Uterus (tissue), 3 donors: ENCODE measurements at regions not wholly inside any gene's neighbourhood (a gene's known extent, or its start where the extent isn't known, plus 50 kb on each side); places are given as distances from the start of the nearest gene placed in this dataset.
A peak's percentile ranks its signal among the peaks of the same experiment; 100 is the strongest.

Source experiments
- DNase-seq, 2 donors: peaks; one replicate each; pipeline ENCODE4 v3.0.0-alpha.2; 2019 to 2020
- H3K27ac ChIP-seq, 2 donors: fragments of 200-600 bp; sonication (generic); 1 replicate in 1 of 2; 2 replicates in 1 of 2; pipeline ENCODE4 v1.5.1; 2016 to 2018
- H3K27me3 ChIP-seq, 2 donors: fragments of 200-600 bp; sonication (generic); one replicate each; pipeline ENCODE4 v1.5.1; 2018 to 2019; ENCODE audit warnings: control low read depth in 1 of 2
- H3K36me3 ChIP-seq, 2 donors: fragments of 200-600 bp; sonication (generic); one replicate each; pipeline ENCODE4 v1.5.1; 2019; ENCODE audit warnings: control low read depth in 1 of 2
- H3K4me1 ChIP-seq, 2 donors: fragments of 200-600 bp; sonication (generic); one replicate each; pipeline ENCODE4 v1.5.1; 2018 to 2019; ENCODE audit warnings: control low read depth in 1 of 2
- H3K4me3 ChIP-seq, 2 donors: fragments of 200-600 bp; sonication (generic); 1 replicate in 1 of 2; 2 replicates in 1 of 2; pipeline ENCODE4 v1.5.1; 2018 to 2019; ENCODE audit warnings: mild to moderate bottlenecking in 1 of 2
- H3K9me3 ChIP-seq, 2 donors: fragments of 200-600 bp; sonication (generic); one replicate each; pipeline ENCODE4 v1.5.1; 2019; ENCODE audit warnings: control low read depth in 1 of 2
- POLR2A ChIP-seq, 2 donors: fragments of 450-650 bp; IDR thresholded peaks; one replicate each; pipeline ENCODE4 v1.6.1; 2016; ENCODE audit warnings: antibody characterized with exemption in 2 of 2, mild to moderate bottlenecking in 1 of 2, moderate library complexity in 1 of 2
- intact Hi-C: fragments of 100-400 bp; cut with DNase I; formaldehyde crosslinking; loops from one replicate; pipeline ENCODE4 v1.15.1; 2023; ENCODE audit warnings: low total_unique reads
- TF ChIP-seq, protein P1 (sequence below), 4 experiments: fragments of 200-600 bp in 2 of 4; fragments of 450-650 bp in 2 of 4; sonication (generic) in 2 of 4; IDR thresholded peaks; one replicate each; pipeline ENCODE4 v1.5.1; 2016 to 2019; ENCODE audit warnings: antibody characterized with exemption in 4 of 4, mild to moderate bottlenecking in 2 of 4, moderate library complexity in 1 of 4
- donor health status: DM: yes; HTN: yes; CAD: no.

DNA sequence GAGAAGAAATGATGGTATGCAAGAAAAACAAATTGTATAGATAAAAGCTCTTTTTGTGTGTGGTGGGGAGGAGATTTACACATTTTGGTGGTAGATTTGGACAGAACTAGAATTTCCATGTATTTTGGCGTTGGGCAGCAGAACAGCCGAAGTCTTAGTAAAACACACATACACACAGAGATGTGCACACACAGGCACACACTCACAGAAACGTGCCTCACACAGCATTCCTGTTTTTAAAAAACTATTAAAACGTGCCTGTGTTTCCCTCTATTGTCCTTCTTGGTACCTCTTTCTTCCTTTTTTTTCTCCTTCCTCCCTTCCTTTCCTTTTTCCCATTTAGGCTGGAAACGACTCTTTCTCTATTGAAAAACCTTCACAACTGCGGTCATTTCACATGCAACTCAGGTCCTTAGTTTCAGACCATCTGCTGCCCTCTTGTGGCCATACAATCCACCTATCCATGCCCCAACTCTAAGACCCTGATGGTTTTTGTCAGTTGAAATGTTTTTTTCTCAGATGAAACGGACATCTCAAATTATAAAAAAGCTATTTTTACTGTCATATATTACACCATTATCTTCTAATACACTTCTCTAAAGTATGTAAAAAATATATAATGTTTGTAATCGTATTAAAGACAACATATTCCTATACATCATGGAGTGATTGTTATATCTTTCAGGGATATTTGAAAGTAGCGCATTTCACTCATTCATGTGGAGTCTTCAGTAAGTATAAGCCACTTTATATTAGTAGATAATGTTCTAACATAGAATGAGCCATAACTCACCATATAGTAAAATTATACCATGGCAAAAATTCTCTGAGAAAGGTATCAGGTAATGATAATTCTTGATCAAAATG lies 386.7 kb upstream of the NOVA1 start:
- Histone ChIP-seq H3K36me3 (no peaks in the 10 kb centered on the region), H3K4me3 (no peak overlapping the region), H3K9me3 (no peaks in the 10 kb centered on the region), H3K27ac (no peak overlapping the region), H3K4me1 (no peaks in the 10 kb centered on the region), H3K27me3 (no peaks in the 10 kb centered on the region)
- DNase-seq: peak; percentile 64 to 72
- intact Hi-C loops: no loop called here
- TF ChIP-seq POLR2A (IDR thresholded peaks at IDR 0.05): no peak
- TF ChIP-seq, protein P1, sequence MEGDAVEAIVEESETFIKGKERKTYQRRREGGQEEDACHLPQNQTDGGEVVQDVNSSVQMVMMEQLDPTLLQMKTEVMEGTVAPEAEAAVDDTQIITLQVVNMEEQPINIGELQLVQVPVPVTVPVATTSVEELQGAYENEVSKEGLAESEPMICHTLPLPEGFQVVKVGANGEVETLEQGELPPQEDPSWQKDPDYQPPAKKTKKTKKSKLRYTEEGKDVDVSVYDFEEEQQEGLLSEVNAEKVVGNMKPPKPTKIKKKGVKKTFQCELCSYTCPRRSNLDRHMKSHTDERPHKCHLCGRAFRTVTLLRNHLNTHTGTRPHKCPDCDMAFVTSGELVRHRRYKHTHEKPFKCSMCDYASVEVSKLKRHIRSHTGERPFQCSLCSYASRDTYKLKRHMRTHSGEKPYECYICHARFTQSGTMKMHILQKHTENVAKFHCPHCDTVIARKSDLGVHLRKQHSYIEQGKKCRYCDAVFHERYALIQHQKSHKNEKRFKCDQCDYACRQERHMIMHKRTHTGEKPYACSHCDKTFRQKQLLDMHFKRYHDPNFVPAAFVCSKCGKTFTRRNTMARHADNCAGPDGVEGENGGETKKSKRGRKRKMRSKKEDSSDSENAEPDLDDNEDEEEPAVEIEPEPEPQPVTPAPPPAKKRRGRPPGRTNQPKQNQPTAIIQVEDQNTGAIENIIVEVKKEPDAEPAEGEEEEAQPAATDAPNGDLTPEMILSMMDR (IDR thresholded peaks at IDR 0.05): peak; percentile 44 to 64 (median 56)

DNA sequence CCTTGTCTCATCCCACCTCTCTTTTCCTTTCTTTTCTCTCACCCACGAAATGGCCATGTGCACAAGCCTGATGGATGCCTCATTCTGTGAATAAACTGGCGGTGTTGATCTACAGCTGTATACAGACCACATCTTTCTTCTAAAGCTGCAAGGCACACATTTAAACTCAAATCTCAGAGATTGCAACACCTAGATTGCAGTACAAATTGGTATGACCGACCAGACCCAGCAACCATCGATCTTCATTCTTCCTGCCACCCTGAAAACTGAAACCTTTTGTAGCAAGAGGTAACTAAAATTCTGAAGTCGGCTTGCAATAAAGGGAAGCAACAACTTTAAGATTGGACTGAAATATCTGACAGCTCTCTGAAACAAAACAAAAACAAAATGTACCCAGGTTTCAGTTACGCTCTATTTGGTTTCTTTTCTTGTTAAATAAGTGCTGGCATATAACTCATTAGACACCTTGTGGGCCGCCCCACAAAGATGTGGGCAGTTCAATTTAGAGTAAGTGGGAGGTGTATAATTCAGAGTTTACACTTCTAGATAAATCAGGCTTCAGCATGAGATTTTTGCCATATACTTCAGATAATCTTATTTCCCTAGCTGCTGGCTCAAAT lies 390.0 kb upstream of the NOVA1 start:
- H3K36me3 ChIP-seq: no peaks in the 10 kb centered on the region
- no peak for DNase-seq
- no peak overlapping the region for H3K4me3 ChIP-seq
- intact Hi-C loops: no loop called here
- no peaks in the 10 kb centered on the region for H3K9me3 ChIP-seq
- H3K27me3 ChIP-seq: no peaks in the 10 kb centered on the region
- H3K27ac ChIP-seq: no peak overlapping the region
- H3K4me1 ChIP-seq: no peaks in the 10 kb centered on the region
- no peak for TF ChIP-seq POLR2A (IDR thresholded peaks at IDR 0.05)
- TF ChIP-seq, protein P1 (IDR thresholded peaks at IDR 0.05): no peak

DNA sequence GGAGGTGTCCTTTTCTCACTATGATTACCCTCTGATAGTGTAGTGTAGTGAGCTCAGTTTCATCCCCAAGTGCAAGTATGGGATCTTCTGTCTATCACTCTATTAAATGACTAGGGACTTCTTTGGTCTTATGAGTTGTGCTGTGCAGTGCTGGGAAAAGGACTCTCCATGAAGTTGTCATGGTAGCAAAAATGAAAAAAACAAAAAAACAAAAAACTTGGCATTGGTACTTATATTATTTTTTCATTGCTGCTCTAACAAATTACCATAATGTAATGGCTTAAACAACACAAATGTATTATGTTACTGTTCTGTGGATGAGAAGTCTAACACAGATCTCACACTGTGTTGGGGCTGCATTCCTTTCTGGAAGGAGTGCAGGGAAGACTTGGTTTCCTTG lies 393.1 kb upstream of the NOVA1 start:
- no peak for DNase-seq
- H3K36me3 ChIP-seq: no peaks in the 10 kb centered on the region

DNA sequence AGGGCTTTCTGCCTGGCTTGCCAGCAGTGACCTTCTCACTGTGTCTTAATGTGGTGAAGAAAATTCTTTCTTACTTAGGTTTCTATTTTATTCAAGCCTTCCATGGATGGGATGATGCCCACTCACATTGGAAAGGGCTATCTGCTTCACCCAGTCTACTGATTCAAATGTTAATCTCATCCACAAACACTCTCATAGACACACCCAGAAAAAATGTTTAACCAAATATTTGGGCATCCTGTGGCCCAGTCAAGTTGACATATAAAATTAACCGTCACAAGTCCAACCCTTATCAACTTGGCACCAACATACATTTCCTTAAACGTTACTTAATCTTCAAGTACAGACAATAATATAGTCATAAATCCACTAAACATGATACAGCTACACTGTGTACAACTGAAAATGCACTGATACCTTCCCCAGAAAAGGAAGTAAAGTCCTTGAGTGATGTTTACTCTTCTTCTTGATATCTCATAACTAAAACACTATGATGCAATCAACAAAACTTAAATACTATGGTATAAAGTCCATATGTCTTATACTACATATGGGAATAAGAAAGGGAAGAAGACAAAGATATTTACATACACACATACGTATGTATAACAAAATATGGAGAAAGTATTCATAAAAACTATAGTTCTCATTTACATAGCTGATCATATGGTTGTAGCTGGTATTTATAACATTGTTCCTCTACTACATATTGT lies 394.7 kb upstream of the NOVA1 start:
- Histone ChIP-seq H3K36me3 (no peaks in the 10 kb centered on the region), H3K9me3 (no peaks in the 10 kb centered on the region), H3K4me1 (no peaks in the 10 kb centered on the region), H3K27me3 (no peaks in the 10 kb centered on the region), H3K27ac (no peak overlapping the region), H3K4me3 (no peak overlapping the region)
- DNase-seq: no peak
- intact Hi-C loops: no loop called here
- TF ChIP-seq POLR2A (IDR thresholded peaks at IDR 0.05): no peak
- TF ChIP-seq, protein P1 (IDR thresholded peaks at IDR 0.05): no peak

More for the DNA sequence above, 393.1 kb upstream of the NOVA1 start:
- no peaks in the 10 kb centered on the region for H3K27me3 ChIP-seq
- no peaks in the 10 kb centered on the region for H3K4me1 ChIP-seq
- H3K9me3 ChIP-seq: no peaks in the 10 kb centered on the region
- H3K27ac ChIP-seq: no peak overlapping the region
- intact Hi-C loops: no loop called here
- no peak overlapping the region for H3K4me3 ChIP-seq
- no peak for TF ChIP-seq POLR2A (IDR thresholded peaks at IDR 0.05)
- TF ChIP-seq, protein P1 (IDR thresholded peaks at IDR 0.05): no peak

DNA sequence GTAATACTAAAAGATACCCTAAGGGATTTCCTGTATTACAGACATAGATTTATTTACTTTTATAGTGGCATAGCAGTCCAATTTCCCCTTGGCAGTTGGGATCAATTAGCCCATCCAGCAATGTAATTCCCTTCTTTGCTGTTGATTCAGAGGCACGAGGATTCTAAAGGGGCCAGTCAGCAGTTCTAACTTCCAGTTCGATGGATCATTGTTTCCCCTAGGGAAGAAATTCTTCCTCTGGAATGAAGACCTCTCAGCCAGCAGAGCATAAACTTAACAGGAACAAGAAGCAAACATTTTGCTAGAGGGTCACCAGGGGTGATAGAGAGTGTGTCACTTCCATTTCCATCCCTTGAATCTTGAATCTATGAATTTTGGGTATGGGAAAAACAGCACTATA lies 395.7 kb upstream of the NOVA1 start:
- no peaks in the 10 kb centered on the region for H3K27me3 ChIP-seq
- H3K4me1 ChIP-seq: no peaks in the 10 kb centered on the region
- no peak overlapping the region for H3K4me3 ChIP-seq
- no peaks in the 10 kb centered on the region for H3K9me3 ChIP-seq
- intact Hi-C loops: no loop called here
- TF ChIP-seq, protein P1 (IDR thresholded peaks at IDR 0.05): no peak
- no peak for TF ChIP-seq POLR2A (IDR thresholded peaks at IDR 0.05)
- H3K36me3 ChIP-seq: no peaks in the 10 kb centered on the region
- no peak for DNase-seq
- H3K27ac ChIP-seq: no peak overlapping the region
